GM12878 (cell line): ENCODE measurements at regions not wholly inside any gene's neighbourhood (a gene's known extent, or its start where the extent isn't known, plus 50 kb on each side); places are given as distances from the start of the nearest gene placed in this dataset. TPM values are rescaled to one million over a fixed set of nuclear protein-coding genes. Genes with fewer than 3 reads are reported as not detected.

Experiments used
- ATAC-seq: fragments of 200-7000 bp; cut with Tn5 transposase; 3 replicates; pipeline ENCODE4 v1.9.1; 2020; ENCODE audit warnings: mild to moderate bottlenecking, moderate library complexity
- BruUV-seq: library from RNA; stranded (reverse); fragments of 400-500 nt; replicated peaks from 2 replicates; lab custom pipeline; 2021; lab: Mats Ljungman, UMichigan
- CTCF ChIA-PET: fragments of 300-600 bp; sonication (Branson Sonifier 250); formaldehyde crosslinking; extraction: SDS; loops from one replicate; lab custom pipeline; 2021; ENCODE audit warnings: inconsistent platforms; lab: Yijun Ruan, JAX
- POLR2A ChIA-PET: fragments of 350-600 bp; formaldehyde crosslinking; extraction: SDS; loops from one replicate; lab custom pipeline; 2021; ENCODE audit warnings: inconsistent platforms; lab: Charles Lee
- RAD21 ChIA-PET: fragments of 300-600 bp; sonication (Branson Sonifier 250); formaldehyde crosslinking; loops from one replicate; lab custom pipeline; 2023; ENCODE audit warnings: antibody characterized with exemption; ENCODE audit not compliant: unreplicated experiment; lab: Charles Lee
- SMC1A ChIA-PET: fragments of 300-600 bp; sonication (Branson Sonifier 250); formaldehyde crosslinking; loops from one replicate; lab custom pipeline; 2023; ENCODE audit not compliant: unreplicated experiment, uncharacterized antibody; lab: Charles Lee
- DNase-seq: peaks from one replicate; pipeline ENCODE4 v3.0.0-alpha.2; 2011; ENCODE audit warnings: low read depth, low spot score
- FAIRE-seq: peaks from 3 replicates; lab custom pipeline; 2011; peaks lifted over from hg19 to GRCh38; lab: Jason Lieb, UNC
- H2AFZ ChIP-seq: 2 replicates; pipeline ENCODE4 v1.6.0; 2011; ENCODE audit warnings: low read depth, low read length, control low read depth; ENCODE audit not compliant: control insufficient read depth
- H3K27ac ChIP-seq: 2 replicates; pipeline ENCODE4 v1.5.1; 2011; ENCODE audit warnings: control low read depth; ENCODE audit not compliant: control insufficient read depth, insufficient read depth
- H3K27me3 ChIP-seq, 2 experiments: replicated peaks in 1 of 2; 2 replicates each; pipeline versions ENCODE4 v1.6.0 to v1.6.1; 2011; ENCODE audit warnings: low read length in 1 of 2; ENCODE audit not compliant: control insufficient read depth in 2 of 2, insufficient read depth in 2 of 2
- H3K36me3 ChIP-seq, 2 experiments: 2 replicates each; pipeline ENCODE4 v1.5.1; 2011; ENCODE audit warnings: low read length in 1 of 2; ENCODE audit not compliant: control insufficient read depth in 2 of 2, insufficient read depth in 2 of 2
- H3K4me1 ChIP-seq: 2 replicates; pipeline ENCODE4 v1.6.1; 2011; ENCODE audit warnings: mild to moderate bottlenecking, low read length, moderate library complexity, mixed read lengths; ENCODE audit not compliant: control insufficient read depth, insufficient read depth
- H3K4me2 ChIP-seq: 2 replicates; pipeline ENCODE4 v1.6.0; 2011; ENCODE audit warnings: control low read depth; ENCODE audit not compliant: control insufficient read depth, insufficient read depth
- H3K4me3 ChIP-seq: fragments of 200-600 bp; sonication (generic); 2 replicates; pipeline ENCODE4 v1.5.1; 2016
- H3K79me2 ChIP-seq: 2 replicates; pipeline ENCODE4 v1.6.0; 2011; ENCODE audit warnings: low read length; ENCODE audit not compliant: control insufficient read depth, insufficient read depth
- H3K9ac ChIP-seq: 2 replicates; pipeline ENCODE4 v1.8.0; 2011; ENCODE audit warnings: low read length, control low read depth, mixed read lengths; ENCODE audit not compliant: control insufficient read depth, insufficient read depth
- H3K9me3 ChIP-seq: replicated peaks from 3 replicates; pipeline ENCODE4 v1.5.1; 2011; ENCODE audit warnings: mild to moderate bottlenecking, low read length; ENCODE audit not compliant: control insufficient read depth, insufficient read depth
- H4K20me1 ChIP-seq: 2 replicates; pipeline ENCODE4 v1.6.0; 2011; ENCODE audit not compliant: control insufficient read depth, insufficient read depth
- FOS ChIP-seq: IDR thresholded peaks from 3 replicates; pipeline ENCODE4 v1.6.1; 2011; ENCODE audit warnings: borderline replicate concordance; ENCODE audit not compliant: insufficient read length; ENCODE audit errors: extremely low read depth
- PRDM15 ChIP-seq: fragments of 450-650 bp; formaldehyde crosslinking; IDR thresholded peaks from 2 replicates; pipeline ENCODE4 v1.4.0; 2020; ENCODE audit warnings: mild to moderate bottlenecking, moderate library complexity
- SMARCA5 ChIP-seq: fragments of 450-650 bp; IDR thresholded peaks from 2 replicates; pipeline ENCODE4 v1.6.1; 2017; ENCODE audit warnings: mild to moderate bottlenecking
- SREBF1 ChIP-seq: IDR thresholded peaks from 2 replicates; pipeline ENCODE4 v1.6.1; 2012; ENCODE audit warnings: mild to moderate bottlenecking, low read length
- TARDBP ChIP-seq: IDR thresholded peaks from 2 replicates; pipeline ENCODE4 v1.6.1; 2016; ENCODE audit warnings: borderline replicate concordance
- WGBS: methylation state at CpG from one replicate; pipeline ENCODE4 v1.1.6; 2016; ENCODE audit warnings: low lambda C conversion rate; ENCODE audit not compliant: insufficient replicate concordance, insufficient coverage; ENCODE audit errors: missing lambda C conversion rate; 5-methylcytosine and 5-hydroxymethylcytosine counted together
- in situ Hi-C: fragments of 300-500 bp; cut with MboI; formaldehyde crosslinking; loops from 9 replicates; pipeline ENCODE4 v1.14.3; 2018; ENCODE audit warnings: mixed read lengths
- intact Hi-C: fragments of 100-400 bp; cut with micrococcal nuclease; formaldehyde crosslinking; loops from one replicate; pipeline ENCODE4 v1.14.2; 2022; ENCODE audit not compliant: unreplicated experiment
- small RNA-seq: library from RNA; depleted of rRNA; stranded (forward); fragments of <200 nt; gene quantifications from one replicate; pipeline ENCODE3, GENCODE V24; 2014

GRCh38 chr10:32109603-32110002 is 53.4 kb upstream of the KIF5B start:
- Histone ChIP-seq H3K4me1 (no peaks in the 10 kb centered on the region), H3K4me3 (no peak overlapping the region), H3K79me2 (no peaks in the 10 kb centered on the region), H3K36me3 (no peaks in the 10 kb centered on the region), H3K27me3 (no peaks in the 10 kb centered on the region), H3K9me3 (no peaks in the 10 kb centered on the region), H3K9ac (no peak overlapping the region), H3K27ac (no peak overlapping the region), H2AFZ (no peak overlapping the region), H4K20me1 (no peaks in the 10 kb centered on the region), H3K4me2 (no peak overlapping the region)
- ATAC-seq (no peak), DNase-seq (no peak), FAIRE-seq (no peak)
- RAD21 ChIA-PET = no interaction called here
- 74% methylated on average over 24 of the region's 24 CpGs for WGBS
- CTCF ChIA-PET = no interaction called here
- POLR2A ChIA-PET = no interaction called here
- TF ChIP-seq SMARCA5 (no peak), SREBF1 (no peak), PRDM15 (CRISPR knock-in tag) (no peak), TARDBP (no peak), FOS (no peak)
- in situ Hi-C loops (no loop called here), intact Hi-C loops (no loop called here)
- SMC1A ChIA-PET = no interaction called here
- BruUV-seq = no TSS peak

Small RNA genes in the stretch of these regions (small RNA-seq; reads per million reads assigned to genes)
- not detected for gene AL161932.1
- gene RNU7-22P = not detected
